Left renal pelvis (tissue), 4 donors: ENCODE measurements at regions not wholly inside any gene's neighbourhood (a gene's known extent, or its start where the extent isn't known, plus 50 kb on each side); places are given as distances from the start of the nearest gene placed in this dataset.
"Not testable (repeated sequence)": the region's sequence is repeated elsewhere in the genome, so short reads cannot be mapped to it uniquely, and the experiment has no call there.

Experiments
- DNase-seq, 4 donors: peaks; one replicate each; pipeline ENCODE4 v3.0.0-alpha.2; 2013; ENCODE audit warnings: low read depth in 4 of 4, low spot score in 3 of 4

GRCh38 chr14:28284546-28285300 is 481.9 kb upstream of the FOXG1 start:
- DNase-seq: no peak

- DNase-seq: no peak
These were observed 471.6 kb upstream of the FOXG1 start for GRCh38 chr14:28294834-28295440.

DNA sequence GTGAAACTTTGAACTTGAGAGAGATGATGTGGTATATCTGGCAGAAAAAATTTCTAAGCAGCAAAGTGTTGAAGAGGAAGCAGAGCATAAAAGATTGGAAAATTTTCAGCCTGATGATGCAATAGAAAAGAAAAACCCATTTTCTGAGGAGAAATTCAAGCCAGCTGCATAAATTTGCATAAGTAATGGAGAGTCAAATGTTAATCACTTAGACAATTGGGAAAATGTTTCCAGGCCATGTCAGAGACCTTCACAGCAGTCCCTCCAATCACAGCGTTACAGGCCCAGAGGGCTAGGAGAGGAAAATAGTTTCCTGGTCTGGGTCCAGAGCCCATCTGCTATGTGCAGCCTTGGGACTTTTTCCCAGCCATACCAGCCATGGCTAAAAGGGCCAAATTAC is 469.0 kb upstream of the FOXG1 start:
- no peak for DNase-seq

- DNase-seq: no peak
These were observed 468.4 kb upstream of the FOXG1 start for GRCh38 chr14:28298156-28298555.

DNA sequence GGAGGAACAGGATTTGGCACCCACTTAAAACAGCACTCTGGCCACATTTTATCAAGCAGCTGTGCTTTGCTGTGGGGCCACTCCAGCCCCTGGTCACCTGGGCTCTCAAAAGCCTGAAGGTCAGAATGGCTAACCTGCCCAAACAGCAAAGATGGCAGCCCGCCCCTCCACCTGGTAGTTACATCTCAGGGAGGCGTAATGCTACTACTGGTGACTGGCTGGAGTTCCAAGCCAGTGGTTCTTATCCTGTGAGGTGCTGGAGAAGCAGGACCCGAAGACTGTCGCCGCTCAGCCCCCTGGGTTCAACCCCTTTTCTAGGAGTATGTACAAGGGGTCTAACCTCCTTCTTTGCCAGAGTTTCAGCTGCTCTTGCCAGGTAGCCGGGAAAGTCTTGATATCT is 467.4 kb upstream of the FOXG1 start:
- no peak for DNase-seq

DNA sequence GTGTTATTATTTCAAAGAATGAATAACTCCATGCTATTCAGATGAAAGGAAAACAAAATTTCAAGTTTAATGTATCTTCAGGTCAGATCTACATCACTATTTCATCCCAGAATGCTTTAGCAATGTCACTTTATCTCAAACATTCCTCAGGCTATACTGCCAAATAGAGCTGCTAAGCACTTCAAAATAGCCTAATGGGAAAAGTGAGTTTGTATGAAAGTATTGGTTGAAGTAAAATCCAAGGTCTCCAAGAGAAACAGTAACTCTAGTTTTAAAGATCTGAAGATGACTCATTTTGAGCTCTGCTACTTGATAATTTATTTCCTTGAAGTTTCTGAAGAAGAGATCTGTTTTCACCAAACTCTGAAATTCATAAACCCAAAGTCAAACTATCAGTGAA is 466.2 kb upstream of the FOXG1 start:
- no peak for DNase-seq

DNA sequence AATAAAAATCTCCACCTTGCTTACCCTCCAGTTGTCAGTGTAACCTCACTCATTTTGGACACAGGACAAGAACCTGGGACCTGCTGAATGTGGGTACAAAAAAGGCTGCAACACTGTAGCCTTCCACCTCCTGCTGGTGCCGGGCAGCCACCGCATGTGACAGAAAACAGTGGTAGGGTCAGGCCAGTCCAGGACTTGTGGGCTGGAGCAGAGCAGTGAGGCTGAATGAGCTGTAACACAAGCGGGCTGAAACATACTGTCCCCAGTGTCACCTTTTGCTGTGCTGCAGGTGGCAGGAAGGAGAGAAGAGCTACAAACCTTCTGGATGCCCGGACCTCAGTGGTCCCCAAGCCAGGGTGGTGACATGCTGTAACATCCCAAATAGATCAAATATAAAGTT is 465.4 kb upstream of the FOXG1 start:
- no peak for DNase-seq

GRCh38 chr14:28303248-28303647 is 463.3 kb upstream of the FOXG1 start:
- DNase-seq: no peak

DNA sequence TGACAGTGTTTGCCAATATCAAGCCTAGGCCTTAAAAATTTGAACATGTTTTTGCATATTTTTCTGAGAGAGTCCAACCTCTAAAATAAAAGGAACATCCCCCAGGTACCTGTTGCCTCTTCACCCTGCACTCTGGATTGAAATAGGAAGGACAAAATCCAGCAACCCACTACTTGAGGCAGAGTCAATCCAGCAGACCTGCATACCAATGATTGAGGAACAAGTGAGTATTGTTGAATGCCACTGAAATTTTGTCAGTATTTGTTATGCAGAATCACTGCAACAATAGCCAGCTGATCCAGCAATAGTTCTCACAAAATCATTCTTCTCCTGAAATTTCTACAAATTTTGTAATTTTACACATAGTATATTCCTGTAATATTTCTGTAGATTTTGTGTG is 460.6 kb upstream of the FOXG1 start:
- no peak for DNase-seq

GRCh38 chr14:28307506-28307905 is 459.1 kb upstream of the FOXG1 start:
- DNase-seq: no peak

DNA sequence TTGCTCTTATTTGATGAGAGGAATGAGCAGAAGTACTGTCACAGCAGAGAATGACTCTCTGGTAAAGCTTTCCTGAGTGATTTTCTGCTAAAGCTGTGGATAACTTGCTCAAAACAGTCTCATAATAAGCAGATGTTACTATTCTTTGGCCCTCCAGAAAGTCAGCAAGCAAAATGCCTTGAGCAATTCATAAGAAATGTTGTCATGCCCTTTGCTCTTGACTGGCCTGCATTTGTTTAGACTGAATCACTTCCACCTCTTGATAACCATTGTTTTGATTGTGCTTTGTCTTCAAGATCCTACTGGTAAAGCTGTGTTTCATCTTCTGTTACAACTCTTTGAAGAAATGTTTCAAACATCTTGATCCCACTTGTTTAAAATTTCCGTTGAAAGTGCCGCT is 457.9 kb upstream of the FOXG1 start:
- no peak for DNase-seq

- DNase-seq: not testable (repeated sequence)
These were observed 448.5 kb upstream of the FOXG1 start for GRCh38 chr14:28317890-28318675.

GRCh38 chr14:28321475-28322244 is 444.9 kb upstream of the FOXG1 start:
- DNase-seq: no peak

GRCh38 chr14:28323366-28323765 is 443.2 kb upstream of the FOXG1 start:
- DNase-seq: no peak

- DNase-seq: no peak
These were observed 442.4 kb upstream of the FOXG1 start for GRCh38 chr14:28323951-28324741.

- DNase-seq: no peak
These were observed 425.8 kb upstream of the FOXG1 start for GRCh38 chr14:28340816-28341215.

DNA sequence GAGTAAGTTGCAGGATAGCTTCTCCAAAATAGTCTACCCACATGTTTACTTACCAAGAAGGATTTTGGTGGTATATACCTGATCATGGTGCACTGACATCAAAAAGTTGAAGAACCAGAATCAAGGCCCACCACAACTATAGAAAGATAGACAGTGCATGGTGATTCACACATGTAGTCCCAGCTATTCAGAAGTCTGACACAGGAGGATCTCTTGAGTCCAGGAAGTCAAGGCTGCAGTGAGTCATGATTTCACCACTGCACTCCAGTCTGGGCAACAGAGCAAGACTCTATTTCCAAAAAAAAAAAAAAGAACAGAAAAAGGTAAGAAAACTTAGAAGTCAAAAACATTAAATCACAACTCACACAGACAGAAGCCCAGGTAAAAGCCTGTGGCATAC is 422.2 kb upstream of the FOXG1 start:
- DNase-seq: no peak

DNA sequence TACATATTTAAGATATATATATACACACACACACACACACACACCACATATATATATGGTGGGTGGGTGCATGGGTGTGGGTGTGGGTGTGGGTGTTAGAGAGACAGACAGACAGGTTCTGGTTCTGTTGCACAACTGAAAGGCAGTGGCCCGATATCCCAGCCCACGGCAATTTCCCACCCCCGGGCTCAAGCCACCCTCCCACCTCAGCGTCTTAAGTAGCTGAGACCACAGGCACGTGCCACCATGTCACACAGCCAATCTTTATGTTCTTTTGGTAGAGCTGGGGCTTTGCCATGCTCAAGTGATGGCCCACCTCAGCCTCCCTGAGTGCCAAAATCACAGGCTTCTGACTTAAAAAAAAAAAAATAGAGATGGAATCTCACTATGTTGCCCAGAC is 417.8 kb upstream of the FOXG1 start:
- DNase-seq: no peak

DNA sequence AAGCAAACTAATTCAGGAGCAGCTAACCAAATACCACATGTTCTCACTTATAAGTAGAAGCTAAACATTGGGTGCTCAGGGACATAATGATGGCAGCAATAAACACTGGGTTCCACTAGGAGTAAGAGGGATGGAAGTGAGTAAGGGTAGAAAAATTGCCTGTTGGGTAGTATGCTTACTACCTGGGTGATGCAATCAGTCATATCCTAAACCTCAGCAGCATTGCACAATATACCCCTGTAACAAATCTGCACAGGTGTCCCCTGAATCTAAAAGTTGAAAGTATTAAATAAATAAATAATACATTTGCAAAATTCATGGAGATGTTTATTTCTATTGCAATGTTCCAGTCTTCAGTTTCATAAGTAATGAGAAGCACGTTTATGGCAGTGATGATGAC is 409.8 kb upstream of the FOXG1 start:
- no peak for DNase-seq

- no peak for DNase-seq
These were observed 405.1 kb upstream of the FOXG1 start for GRCh38 chr14:28361486-28361885.
